Suprapubic skin (tissue), 4 donors: ENCODE measurements at regions not wholly inside any gene's neighbourhood (a gene's known extent, or its start where the extent isn't known, plus 50 kb on each side); places are given as distances from the start of the nearest gene placed in this dataset.

Experiments used
- CTCF ChIP-seq, 2 donors: fragments of 200-600 bp in 1 of 2; fragments of 450-650 bp in 1 of 2; sonication (generic) in 1 of 2; IDR thresholded peaks; one replicate each; pipeline ENCODE4 v1.5.1; 2016 to 2019; ENCODE audit warnings: antibody characterized with exemption in 2 of 2, mild to moderate bottlenecking in 1 of 2, moderate library complexity in 1 of 2
- EP300 ChIP-seq: sonication (generic); formaldehyde crosslinking; IDR thresholded peaks from one replicate; pipeline ENCODE4 v1.6.1; 2017; ENCODE audit warnings: antibody characterized with exemption
- POLR2A ChIP-seq, 2 donors: fragments of 450-650 bp; IDR thresholded peaks; one replicate each; pipeline ENCODE4 v1.6.1; 2017; ENCODE audit warnings: antibody characterized with exemption in 2 of 2, mild to moderate bottlenecking in 2 of 2, moderate library complexity in 2 of 2
- POLR2AphosphoS5 ChIP-seq, 3 donors: sonication (generic); formaldehyde crosslinking; IDR thresholded peaks; one replicate each; pipeline ENCODE4 v1.6.1; 2017; ENCODE audit warnings: antibody characterized with exemption in 3 of 3

GRCh38 chr13:85373322-85373721 lies 425.9 kb downstream of the SLITRK6 start:
- TF ChIP-seq EP300: no peak
- TF ChIP-seq CTCF (IDR thresholded peaks at IDR 0.05): no peak
- TF ChIP-seq POLR2AphosphoS5 (IDR thresholded peaks at IDR 0.05): no peak
- TF ChIP-seq POLR2A (IDR thresholded peaks at IDR 0.05): no peak
